ENCODE measurements at regions not wholly inside any gene's neighbourhood (a gene's known extent, or its start where the extent isn't known, plus 50 kb on each side); places are given as distances from the start of the nearest gene placed in this dataset.

DNA sequence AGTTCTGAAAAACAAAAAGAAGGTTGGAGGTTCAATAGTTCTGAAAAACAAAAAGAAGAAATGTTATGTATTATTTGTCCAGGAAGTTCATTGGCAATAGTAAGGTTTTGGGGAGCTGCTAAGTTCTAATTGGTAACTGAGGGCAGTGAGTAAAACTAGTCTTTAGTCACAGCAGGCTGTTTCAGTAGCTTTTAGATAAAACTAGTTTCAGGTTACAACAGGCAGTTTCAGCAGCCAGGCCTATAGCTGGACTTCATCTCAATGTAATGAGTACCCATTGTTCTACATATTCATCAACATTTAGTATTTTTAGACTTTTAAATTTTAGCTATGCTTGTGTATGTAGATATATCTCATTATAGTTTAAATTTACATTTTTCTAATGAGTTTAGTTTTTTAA is 639.3 kb downstream of the TOX3 start:
- TF ChIP-seq OSR1 (CRISPR knock-in tag; IDR thresholded peaks at IDR 0.05), result no peak
- TF ChIP-seq BACH2 (CRISPR knock-in tag; IDR thresholded peaks at IDR 0.05; ENCODE audit: borderline replicate concordance), result no peak
- no peak for TF ChIP-seq CSDC2 (CRISPR knock-in tag; IDR thresholded peaks at IDR 0.05)
- TF ChIP-seq, protein P1, sequence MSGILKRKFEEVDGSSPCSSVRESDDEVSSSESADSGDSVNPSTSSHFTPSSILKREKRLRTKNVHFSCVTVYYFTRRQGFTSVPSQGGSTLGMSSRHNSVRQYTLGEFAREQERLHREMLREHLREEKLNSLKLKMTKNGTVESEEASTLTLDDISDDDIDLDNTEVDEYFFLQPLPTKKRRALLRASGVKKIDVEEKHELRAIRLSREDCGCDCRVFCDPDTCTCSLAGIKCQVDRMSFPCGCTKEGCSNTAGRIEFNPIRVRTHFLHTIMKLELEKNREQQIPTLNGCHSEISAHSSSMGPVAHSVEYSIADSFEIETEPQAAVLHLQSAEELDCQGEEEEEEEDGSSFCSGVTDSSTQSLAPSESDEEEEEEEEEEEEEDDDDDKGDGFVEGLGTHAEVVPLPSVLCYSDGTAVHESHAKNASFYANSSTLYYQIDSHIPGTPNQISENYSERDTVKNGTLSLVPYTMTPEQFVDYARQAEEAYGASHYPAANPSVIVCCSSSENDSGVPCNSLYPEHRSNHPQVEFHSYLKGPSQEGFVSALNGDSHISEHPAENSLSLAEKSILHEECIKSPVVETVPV (CRISPR knock-in tag; IDR thresholded peaks at IDR 0.05), result no peak
- no peak for TF ChIP-seq ISL1 (CRISPR knock-in tag; IDR thresholded peaks at IDR 0.05)
- TF ChIP-seq PPARA (CRISPR knock-in tag; IDR thresholded peaks at IDR 0.05; ENCODE audit: borderline replicate concordance), result no peak
- no peak for TF ChIP-seq SNAI2 (CRISPR knock-in tag; IDR thresholded peaks at IDR 0.05)
- no peak for TF ChIP-seq ZFP3 (CRISPR knock-in tag; IDR thresholded peaks at IDR 0.05)
- no peak for TF ChIP-seq TCF4 (CRISPR knock-in tag; IDR thresholded peaks at IDR 0.05; ENCODE audit: borderline replicate concordance)
- no peak for TF ChIP-seq ZNF8 (CRISPR knock-in tag; IDR thresholded peaks at IDR 0.05)
- no peak for TF ChIP-seq ESRRG (CRISPR knock-in tag; IDR thresholded peaks at IDR 0.05)
- no peak for TF ChIP-seq ARNTL (CRISPR knock-in tag; IDR thresholded peaks at IDR 0.05; ENCODE audit: borderline replicate concordance, low read depth)
- no peak for TF ChIP-seq ZFP30 (CRISPR knock-in tag; IDR thresholded peaks at IDR 0.05)
- no peak for ATAC-seq

DNA sequence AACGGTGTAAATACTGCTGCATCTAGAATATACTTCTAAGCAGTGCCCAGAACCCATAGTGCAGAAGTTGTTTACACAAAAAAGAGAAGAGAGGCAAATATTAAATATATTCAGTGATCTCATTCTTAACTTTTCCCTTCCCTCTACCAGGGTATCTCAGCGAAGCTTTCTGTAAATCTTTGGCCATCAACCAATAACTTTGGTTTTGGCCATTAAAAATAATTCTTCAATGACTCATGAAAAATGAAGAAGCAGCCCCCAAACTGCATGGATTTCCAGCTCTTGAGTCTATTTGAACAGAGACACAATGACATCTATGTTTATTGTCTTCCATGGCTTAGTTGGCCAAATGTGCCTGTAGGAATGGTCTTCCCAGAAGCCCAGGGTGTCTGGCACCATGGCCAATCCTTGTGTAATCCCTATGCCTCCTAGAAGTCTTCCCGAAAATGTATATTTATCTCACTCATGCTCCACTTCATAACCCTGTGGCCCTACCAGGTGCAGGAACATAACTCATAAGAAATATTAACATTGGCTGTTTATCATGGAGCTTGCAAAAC is 646.6 kb downstream of the TOX3 start:
- TF ChIP-seq TCF4 (CRISPR knock-in tag; IDR thresholded peaks at IDR 0.05; ENCODE audit: borderline replicate concordance), result no peak
- no peak for TF ChIP-seq SNAI2 (CRISPR knock-in tag; IDR thresholded peaks at IDR 0.05)
- TF ChIP-seq, protein P1 (CRISPR knock-in tag; IDR thresholded peaks at IDR 0.05), result no peak
- no peak for TF ChIP-seq ZFP3 (CRISPR knock-in tag; IDR thresholded peaks at IDR 0.05)
- no peak for TF ChIP-seq ZFP30 (CRISPR knock-in tag; IDR thresholded peaks at IDR 0.05)
- no peak for TF ChIP-seq TOX (CRISPR knock-in tag; IDR thresholded peaks at IDR 0.05; ENCODE audit: borderline replicate concordance)
- TF ChIP-seq ARNTL (CRISPR knock-in tag; IDR thresholded peaks at IDR 0.05; ENCODE audit: borderline replicate concordance, low read depth), result no peak
- TF ChIP-seq ESRRG (CRISPR knock-in tag; IDR thresholded peaks at IDR 0.05), result no peak
- TF ChIP-seq, protein P2, sequence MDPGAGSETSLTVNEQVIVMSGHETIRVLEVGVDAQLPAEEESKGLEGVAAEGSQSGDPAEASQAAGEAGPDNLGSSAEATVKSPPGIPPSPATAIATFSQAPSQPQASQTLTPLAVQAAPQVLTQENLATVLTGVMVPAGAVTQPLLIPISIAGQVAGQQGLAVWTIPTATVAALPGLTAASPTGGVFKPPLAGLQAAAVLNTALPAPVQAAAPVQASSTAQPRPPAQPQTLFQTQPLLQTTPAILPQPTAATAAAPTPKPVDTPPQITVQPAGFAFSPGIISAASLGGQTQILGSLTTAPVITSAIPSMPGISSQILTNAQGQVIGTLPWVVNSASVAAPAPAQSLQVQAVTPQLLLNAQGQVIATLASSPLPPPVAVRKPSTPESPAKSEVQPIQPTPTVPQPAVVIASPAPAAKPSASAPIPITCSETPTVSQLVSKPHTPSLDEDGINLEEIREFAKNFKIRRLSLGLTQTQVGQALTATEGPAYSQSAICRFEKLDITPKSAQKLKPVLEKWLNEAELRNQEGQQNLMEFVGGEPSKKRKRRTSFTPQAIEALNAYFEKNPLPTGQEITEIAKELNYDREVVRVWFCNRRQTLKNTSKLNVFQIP (CRISPR knock-in tag; IDR thresholded peaks at IDR 0.05; ENCODE audit: borderline replicate concordance, low read depth), result no peak
- TF ChIP-seq ZNF565 (CRISPR knock-in tag; conservative IDR thresholded peaks at IDR 0.05; ENCODE audit: low read depth), result no peak
- no peak for TF ChIP-seq BACH2 (CRISPR knock-in tag; IDR thresholded peaks at IDR 0.05; ENCODE audit: borderline replicate concordance)
- TF ChIP-seq PPARA (CRISPR knock-in tag; IDR thresholded peaks at IDR 0.05; ENCODE audit: borderline replicate concordance), result no peak
- TF ChIP-seq, protein P3, sequence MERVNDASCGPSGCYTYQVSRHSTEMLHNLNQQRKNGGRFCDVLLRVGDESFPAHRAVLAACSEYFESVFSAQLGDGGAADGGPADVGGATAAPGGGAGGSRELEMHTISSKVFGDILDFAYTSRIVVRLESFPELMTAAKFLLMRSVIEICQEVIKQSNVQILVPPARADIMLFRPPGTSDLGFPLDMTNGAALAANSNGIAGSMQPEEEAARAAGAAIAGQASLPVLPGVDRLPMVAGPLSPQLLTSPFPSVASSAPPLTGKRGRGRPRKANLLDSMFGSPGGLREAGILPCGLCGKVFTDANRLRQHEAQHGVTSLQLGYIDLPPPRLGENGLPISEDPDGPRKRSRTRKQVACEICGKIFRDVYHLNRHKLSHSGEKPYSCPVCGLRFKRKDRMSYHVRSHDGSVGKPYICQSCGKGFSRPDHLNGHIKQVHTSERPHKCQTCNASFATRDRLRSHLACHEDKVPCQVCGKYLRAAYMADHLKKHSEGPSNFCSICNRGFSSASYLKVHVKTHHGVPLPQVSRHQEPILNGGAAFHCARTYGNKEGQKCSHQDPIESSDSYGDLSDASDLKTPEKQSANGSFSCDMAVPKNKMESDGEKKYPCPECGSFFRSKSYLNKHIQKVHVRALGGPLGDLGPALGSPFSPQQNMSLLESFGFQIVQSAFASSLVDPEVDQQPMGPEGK (CRISPR knock-in tag; IDR thresholded peaks at IDR 0.05; ENCODE audit: borderline replicate concordance), result no peak
- TF ChIP-seq CSDC2 (CRISPR knock-in tag; IDR thresholded peaks at IDR 0.05), result no peak
- TF ChIP-seq ZC3H10 (CRISPR knock-in tag; IDR thresholded peaks at IDR 0.05), result no peak

DNA sequence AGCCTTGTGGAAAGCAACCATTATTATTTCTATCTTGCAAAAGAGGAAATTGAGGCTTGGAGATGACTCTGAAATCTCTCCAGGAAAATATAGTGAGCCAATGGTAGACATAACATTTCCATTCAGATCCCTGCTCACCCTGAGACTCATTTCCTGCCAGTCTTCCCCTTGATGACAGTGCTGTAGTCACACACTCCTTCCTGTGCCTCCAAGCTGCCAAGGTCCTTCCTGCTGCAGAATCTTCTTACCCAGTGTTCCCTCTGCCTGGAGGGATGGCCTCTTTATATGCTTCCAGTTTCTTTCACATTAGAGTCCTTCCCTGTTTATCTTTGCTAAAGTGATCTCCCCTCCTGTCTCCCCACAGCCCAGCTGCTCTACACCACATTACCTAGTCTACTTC is 648.1 kb downstream of the TOX3 start:
- TF ChIP-seq, protein P4, sequence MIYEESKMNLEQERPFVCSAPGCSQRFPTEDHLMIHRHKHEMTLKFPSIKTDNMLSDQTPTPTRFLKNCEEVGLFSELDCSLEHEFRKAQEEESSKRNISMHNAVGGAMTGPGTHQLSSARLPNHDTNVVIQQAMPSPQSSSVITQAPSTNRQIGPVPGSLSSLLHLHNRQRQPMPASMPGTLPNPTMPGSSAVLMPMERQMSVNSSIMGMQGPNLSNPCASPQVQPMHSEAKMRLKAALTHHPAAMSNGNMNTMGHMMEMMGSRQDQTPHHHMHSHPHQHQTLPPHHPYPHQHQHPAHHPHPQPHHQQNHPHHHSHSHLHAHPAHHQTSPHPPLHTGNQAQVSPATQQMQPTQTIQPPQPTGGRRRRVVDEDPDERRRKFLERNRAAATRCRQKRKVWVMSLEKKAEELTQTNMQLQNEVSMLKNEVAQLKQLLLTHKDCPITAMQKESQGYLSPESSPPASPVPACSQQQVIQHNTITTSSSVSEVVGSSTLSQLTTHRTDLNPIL (CRISPR knock-in tag; IDR thresholded peaks at IDR 0.05; ENCODE audit: low read depth), result no peak
- no peak for TF ChIP-seq ESRRG (CRISPR knock-in tag; IDR thresholded peaks at IDR 0.05)
- ATAC-seq, result no peak

More for the DNA sequence above, 646.6 kb downstream of the TOX3 start:
- ATAC-seq, result no peak

DNA sequence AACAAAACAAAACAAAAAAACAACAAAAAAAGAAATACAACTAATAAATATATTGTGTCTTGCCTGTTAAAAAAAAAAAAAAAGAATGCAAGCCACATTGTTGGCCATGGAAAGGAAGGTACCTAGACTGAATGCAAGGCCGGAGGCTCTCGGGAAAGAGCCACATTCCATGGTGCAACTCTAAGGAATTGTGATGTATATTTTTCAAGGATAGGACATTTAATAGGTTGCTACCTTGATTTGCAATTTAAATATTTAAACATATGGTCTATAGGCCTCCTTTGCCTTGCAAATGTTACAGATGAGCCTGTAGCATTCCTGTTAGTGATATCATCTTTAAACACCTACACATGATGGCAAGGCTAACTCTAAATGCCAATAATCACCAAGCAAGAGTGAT is 650.9 kb downstream of the TOX3 start:
- no peak for ATAC-seq
- no peak for TF ChIP-seq ESRRG (CRISPR knock-in tag; IDR thresholded peaks at IDR 0.05)
- TF ChIP-seq, protein P2 (CRISPR knock-in tag; IDR thresholded peaks at IDR 0.05; ENCODE audit: borderline replicate concordance, low read depth), result no peak
- no peak for TF ChIP-seq CSDC2 (CRISPR knock-in tag; IDR thresholded peaks at IDR 0.05)
- TF ChIP-seq ZC3H10 (CRISPR knock-in tag; IDR thresholded peaks at IDR 0.05), result no peak
